ENCODE measurements at regions not wholly inside any gene's neighbourhood (a gene's known extent, or its start where the extent isn't known, plus 50 kb on each side); places are given as distances from the start of the nearest gene placed in this dataset.

DNA sequence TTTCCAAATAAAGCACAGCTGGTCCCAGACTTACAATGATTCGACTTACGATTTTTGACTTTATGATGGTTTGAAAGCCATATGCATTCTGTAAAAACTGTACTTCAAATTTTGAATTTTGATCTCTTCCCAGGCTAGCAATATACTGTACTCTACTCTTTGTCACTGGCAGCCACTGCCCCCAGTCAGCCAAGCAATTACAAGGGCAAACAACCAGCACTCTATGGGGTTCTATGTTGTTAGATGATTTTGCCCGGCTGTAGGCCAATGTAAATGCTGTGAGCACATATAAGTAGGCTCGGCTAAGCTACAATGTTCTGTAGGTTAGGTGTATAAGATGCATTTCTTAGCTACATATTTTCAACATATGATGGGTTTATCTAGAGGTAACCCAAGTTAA, 217.3 kb downstream of the RAB38 start:
- Mint-ChIP-seq H3K27ac (no peak overlapping the region), H3K9me3 (no peaks in the 10 kb centered on the region), H3K4me1 (ENCODE audit: low read depth) (no peaks in the 10 kb centered on the region), H3K4me3 (no peak overlapping the region), H3K27me3 (no peaks in the 10 kb centered on the region), H3K36me3 (ENCODE audit: low read depth) (no peaks in the 10 kb centered on the region)
- intact Hi-C loops (cut with micrococcal nuclease), result no loop called here

DNA sequence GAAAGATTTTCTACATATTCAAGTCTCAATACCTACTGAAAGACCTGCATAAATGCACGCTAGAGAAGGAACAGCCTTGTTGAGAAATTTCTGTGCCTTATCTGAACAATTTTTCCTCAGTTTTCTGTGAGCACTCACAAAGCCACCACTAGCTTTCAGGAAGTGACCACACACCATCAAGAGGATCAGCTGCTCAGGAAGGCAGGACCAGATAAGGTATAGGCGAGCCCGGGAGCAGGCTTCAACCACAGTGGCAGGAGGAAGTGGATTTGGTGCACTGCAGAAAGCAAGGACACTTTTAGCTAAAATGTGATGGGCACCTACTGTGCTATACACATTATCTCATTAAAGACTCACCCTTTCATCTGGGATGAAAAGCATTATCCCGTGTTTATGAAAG, 220.8 kb downstream of the RAB38 start:
- Mint-ChIP-seq H3K9me3 (peaks cover 14% of the 10 kb centered on the region), H3K27me3 (no peaks in the 10 kb centered on the region), H3K27ac (no peak overlapping the region), H3K36me3 (ENCODE audit: low read depth) (no peaks in the 10 kb centered on the region), H3K4me3 (no peak overlapping the region), H3K4me1 (ENCODE audit: low read depth) (no peaks in the 10 kb centered on the region)
- intact Hi-C loops (cut with micrococcal nuclease), result no loop called here

DNA sequence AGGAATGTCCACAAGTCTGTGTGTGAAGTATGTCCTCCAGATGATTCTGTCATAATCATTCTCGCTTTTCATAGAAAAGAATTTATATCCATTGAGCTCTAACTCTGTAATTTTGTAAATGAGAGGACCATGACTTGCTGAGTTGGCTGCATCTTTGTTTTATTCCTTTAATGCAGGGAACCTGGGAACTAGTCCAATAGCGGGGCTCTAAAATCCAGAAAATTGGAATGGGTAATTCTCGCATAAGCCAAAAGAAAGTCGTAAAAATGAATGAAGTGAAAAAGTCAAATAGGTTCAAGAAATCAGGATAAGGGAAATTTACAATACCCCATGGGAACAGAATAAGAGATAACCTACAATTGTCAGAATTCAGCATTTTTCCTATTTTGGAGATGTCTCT, 232.5 kb downstream of the RAB38 start:
- no peak overlapping the region for H3K4me3 Mint-ChIP-seq
- no peak overlapping the region for H3K27ac Mint-ChIP-seq
- H3K27me3 Mint-ChIP-seq, result no peaks in the 10 kb centered on the region
- peaks cover 9% of the 10 kb centered on the region for H3K9me3 Mint-ChIP-seq
- no peaks in the 10 kb centered on the region for H3K36me3 Mint-ChIP-seq (ENCODE audit: low read depth)
- intact Hi-C loops (cut with micrococcal nuclease), result no loop called here
- H3K4me1 Mint-ChIP-seq (ENCODE audit: low read depth), result no peaks in the 10 kb centered on the region

DNA sequence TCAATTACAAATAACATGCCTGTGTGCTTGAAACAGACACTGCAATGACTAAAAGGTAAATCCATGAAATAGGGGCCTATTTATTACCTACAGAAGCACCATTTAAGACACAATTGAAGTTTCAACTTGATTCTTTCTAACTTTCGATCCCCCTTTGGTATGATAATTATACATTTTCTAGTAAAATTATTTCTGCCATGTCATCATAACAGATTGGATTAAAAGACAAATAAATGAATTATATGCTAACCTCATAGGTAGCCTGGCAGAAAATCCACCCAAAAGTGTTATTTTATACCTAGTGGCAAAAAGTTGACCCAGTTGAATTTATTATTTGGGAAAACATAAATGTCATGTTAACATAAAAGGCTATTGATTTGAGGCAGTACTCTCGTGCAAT, 241.1 kb downstream of the RAB38 start:
- H3K4me1 Mint-ChIP-seq (ENCODE audit: low read depth), result no peaks in the 10 kb centered on the region
- H3K36me3 Mint-ChIP-seq (ENCODE audit: low read depth), result no peaks in the 10 kb centered on the region
- no peaks in the 10 kb centered on the region for H3K9me3 Mint-ChIP-seq
- no peak overlapping the region for H3K4me3 Mint-ChIP-seq
- intact Hi-C loops (cut with micrococcal nuclease), result no loop called here
- no peaks in the 10 kb centered on the region for H3K27me3 Mint-ChIP-seq
- H3K27ac Mint-ChIP-seq, result no peak overlapping the region

DNA sequence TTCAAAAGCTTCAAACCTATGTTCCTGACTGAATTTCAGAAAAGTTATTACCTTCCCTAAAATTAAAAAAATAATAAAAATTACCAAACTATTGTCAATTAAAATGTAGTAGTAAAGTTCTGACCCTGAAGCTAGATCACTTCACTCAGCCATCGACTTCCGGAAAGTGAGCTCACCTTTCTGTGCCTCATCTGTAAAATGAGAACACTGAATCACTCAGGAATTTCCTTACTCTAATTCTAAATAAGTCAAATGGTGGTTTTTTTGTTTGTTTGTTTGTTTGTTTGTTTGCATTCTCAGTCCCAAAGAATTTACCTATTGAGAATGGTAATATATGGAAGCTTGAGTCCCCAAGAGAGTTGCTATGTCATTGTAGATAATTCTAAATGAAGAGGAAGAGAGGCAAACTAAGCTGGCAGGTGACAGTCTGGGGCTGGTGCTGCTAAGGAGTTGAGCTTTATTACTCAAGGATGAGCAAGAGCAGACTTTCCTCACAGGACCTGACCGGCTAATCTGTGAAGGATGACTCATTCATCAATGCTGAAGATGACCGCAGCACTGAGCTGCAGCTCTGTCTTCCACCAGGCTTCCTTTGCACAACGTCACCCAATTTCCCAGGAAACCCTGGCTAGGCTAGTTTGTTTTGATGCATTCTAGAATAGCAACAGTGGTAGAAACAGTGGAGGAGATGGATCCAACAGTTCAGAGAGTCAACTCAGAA, 248.8 kb downstream of the RAB38 start:
- Mint-ChIP-seq H3K4me1 (ENCODE audit: low read depth) (no peaks in the 10 kb centered on the region), H3K27me3 (no peaks in the 10 kb centered on the region), H3K27ac (no peak overlapping the region), H3K36me3 (ENCODE audit: low read depth) (no peaks in the 10 kb centered on the region), H3K9me3 (no peaks in the 10 kb centered on the region), H3K4me3 (no peak overlapping the region)
- intact Hi-C loops (cut with micrococcal nuclease), result no loop called here

DNA sequence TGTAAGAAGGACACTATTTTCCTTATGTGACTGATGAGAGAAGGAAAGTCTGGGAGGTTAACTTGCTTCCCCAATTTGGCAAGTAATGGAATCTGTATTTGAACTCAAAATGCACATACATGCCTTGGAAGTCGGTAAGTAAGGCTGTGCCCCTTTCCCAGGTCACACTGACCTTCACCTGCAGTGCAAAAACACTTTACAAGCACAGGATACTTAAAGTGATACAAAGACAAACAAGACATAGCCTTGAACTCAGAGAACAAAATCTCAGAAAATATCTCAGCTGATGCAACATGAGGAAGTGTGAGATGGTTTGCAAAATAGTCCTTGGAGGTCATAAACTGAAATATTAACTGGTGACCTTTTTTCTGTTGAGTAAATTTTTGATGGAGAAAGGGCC, 251.1 kb downstream of the RAB38 start:
- H3K27me3 Mint-ChIP-seq, result no peaks in the 10 kb centered on the region
- H3K27ac Mint-ChIP-seq, result no peak overlapping the region
- no peaks in the 10 kb centered on the region for H3K9me3 Mint-ChIP-seq

DNA sequence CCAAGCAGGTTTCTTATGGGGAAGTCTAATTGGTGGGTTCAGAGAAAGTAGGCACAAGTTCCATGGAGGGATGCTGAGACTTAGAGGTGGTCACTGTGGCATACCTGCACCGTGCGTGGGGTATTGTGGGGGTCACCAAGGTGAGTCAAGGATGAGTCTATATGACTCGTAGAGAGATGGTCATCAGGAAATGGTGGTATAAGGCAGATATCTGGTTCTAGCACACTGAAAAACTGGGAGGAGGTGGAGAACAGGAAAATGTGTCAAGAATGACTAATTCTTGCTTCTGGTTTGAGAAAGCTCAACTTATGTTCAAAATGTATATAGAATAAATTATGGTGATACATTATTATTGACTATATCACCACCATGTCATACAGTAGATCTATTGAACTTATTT, 258.1 kb downstream of the RAB38 start:
- H3K36me3 Mint-ChIP-seq (ENCODE audit: low read depth), result no peaks in the 10 kb centered on the region
- no peaks in the 10 kb centered on the region for H3K4me1 Mint-ChIP-seq (ENCODE audit: low read depth)
- H3K27ac Mint-ChIP-seq, result no peak overlapping the region
- intact Hi-C loops (cut with micrococcal nuclease), result no loop called here
- H3K4me3 Mint-ChIP-seq, result no peak overlapping the region
- no peaks in the 10 kb centered on the region for H3K27me3 Mint-ChIP-seq
- peaks cover 15% of the 10 kb centered on the region for H3K9me3 Mint-ChIP-seq

More for the DNA sequence above, 251.1 kb downstream of the RAB38 start:
- H3K4me1 Mint-ChIP-seq (ENCODE audit: low read depth), result no peaks in the 10 kb centered on the region
- H3K36me3 Mint-ChIP-seq (ENCODE audit: low read depth), result no peaks in the 10 kb centered on the region
- intact Hi-C loops (cut with micrococcal nuclease), result no loop called here
- no peak overlapping the region for H3K4me3 Mint-ChIP-seq

DNA sequence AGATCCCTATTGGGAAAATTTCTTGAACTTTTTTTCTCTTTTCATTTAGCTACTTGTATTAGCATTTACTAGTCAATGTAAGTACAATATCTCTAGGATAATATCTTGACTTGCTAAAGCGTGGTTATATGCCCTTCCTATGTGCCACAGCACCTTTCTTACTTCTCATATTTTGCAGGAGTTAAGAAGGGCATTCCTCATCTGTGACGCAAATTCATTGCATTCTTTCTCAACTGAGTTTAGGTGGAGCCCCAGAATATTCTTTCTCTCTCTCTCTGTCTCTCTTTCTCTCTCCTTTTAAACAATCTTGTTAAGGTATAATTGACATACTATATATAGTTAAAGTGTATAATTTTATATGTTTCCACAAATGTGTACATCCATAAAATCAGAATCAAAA, 266.1 kb downstream of the RAB38 start:
- H3K36me3 Mint-ChIP-seq (ENCODE audit: low read depth), result no peaks in the 10 kb centered on the region

DNA sequence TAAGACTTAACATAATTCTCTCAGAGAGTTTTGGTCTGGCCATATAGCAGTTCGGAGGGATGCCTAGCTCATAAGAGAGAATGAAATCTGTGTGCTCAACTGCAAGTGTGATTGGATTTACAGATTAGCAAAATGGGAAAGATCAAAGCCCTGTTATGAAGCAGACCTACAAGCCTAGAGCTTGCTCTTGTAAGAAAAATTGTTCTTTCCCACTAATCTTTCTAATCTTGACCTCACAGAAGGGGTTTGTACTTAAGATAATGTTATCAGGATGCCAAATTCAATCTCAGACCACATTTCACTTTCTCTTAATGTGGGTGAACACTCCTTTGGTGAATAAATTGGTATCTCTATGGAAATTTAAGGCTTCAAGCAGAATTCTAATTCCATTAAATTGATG, 267.2 kb downstream of the RAB38 start:
- intact Hi-C loops (cut with micrococcal nuclease), result no loop called here
- H3K27me3 Mint-ChIP-seq, result no peaks in the 10 kb centered on the region
- H3K27ac Mint-ChIP-seq, result no peak overlapping the region
- H3K4me3 Mint-ChIP-seq, result no peak overlapping the region
- H3K36me3 Mint-ChIP-seq (ENCODE audit: low read depth), result no peaks in the 10 kb centered on the region
- no peaks in the 10 kb centered on the region for H3K9me3 Mint-ChIP-seq
- H3K4me1 Mint-ChIP-seq (ENCODE audit: low read depth), result no peaks in the 10 kb centered on the region

More for the DNA sequence above, 266.1 kb downstream of the RAB38 start:
- peaks cover 3% of the 10 kb centered on the region for H3K9me3 Mint-ChIP-seq
- intact Hi-C loops (cut with micrococcal nuclease), result no loop called here
- H3K4me3 Mint-ChIP-seq, result no peak overlapping the region
- no peak overlapping the region for H3K27ac Mint-ChIP-seq
- no peaks in the 10 kb centered on the region for H3K27me3 Mint-ChIP-seq
- no peaks in the 10 kb centered on the region for H3K4me1 Mint-ChIP-seq (ENCODE audit: low read depth)

DNA sequence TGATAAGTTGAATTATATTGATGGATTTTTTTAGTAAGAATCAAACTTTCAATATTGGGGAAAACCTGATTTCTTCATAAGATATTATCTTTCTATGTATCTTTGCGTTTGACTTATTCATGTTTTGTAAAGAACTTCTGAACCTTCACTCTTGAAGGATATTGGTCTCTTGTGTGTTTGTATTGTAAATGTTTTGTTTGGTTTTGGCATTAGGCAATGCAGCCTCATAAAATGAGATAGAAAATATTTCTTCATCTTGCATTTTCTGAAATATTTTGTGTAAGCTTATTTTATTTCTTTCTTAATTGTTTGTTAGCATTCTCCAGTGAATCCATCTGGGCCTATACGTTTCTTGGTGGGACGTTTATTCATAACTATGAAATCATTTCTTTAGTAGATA, 271.9 kb downstream of the RAB38 start:
- Mint-ChIP-seq H3K9me3 (no peaks in the 10 kb centered on the region), H3K36me3 (ENCODE audit: low read depth) (no peaks in the 10 kb centered on the region), H3K4me3 (no peak overlapping the region), H3K27ac (no peak overlapping the region), H3K27me3 (no peaks in the 10 kb centered on the region), H3K4me1 (ENCODE audit: low read depth) (no peaks in the 10 kb centered on the region)
- intact Hi-C loops (cut with micrococcal nuclease), result no loop called here

DNA sequence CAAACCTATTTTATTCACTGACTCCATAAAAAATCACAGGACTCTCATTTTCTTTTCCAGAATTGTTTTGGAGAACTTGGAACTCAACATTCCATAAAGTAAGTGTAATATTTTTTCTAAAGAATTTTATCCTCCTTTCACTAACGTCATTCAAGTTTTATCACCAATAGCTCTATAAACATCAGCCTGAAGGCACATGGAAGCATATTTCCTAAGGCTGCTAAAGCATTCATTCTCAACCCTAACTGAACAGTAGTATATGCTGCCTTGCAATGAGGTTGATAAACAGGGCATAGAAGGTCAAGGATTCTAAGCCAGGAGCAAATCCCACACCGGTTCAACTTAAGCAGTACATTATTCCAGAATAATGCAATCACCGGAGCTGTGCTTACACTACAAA, 273.9 kb downstream of the RAB38 start:
- Mint-ChIP-seq H3K27me3 (no peaks in the 10 kb centered on the region), H3K9me3 (no peaks in the 10 kb centered on the region), H3K27ac (no peak overlapping the region), H3K36me3 (ENCODE audit: low read depth) (no peaks in the 10 kb centered on the region), H3K4me1 (ENCODE audit: low read depth) (no peaks in the 10 kb centered on the region), H3K4me3 (no peak overlapping the region)
- intact Hi-C loops (cut with micrococcal nuclease), result no loop called here

DNA sequence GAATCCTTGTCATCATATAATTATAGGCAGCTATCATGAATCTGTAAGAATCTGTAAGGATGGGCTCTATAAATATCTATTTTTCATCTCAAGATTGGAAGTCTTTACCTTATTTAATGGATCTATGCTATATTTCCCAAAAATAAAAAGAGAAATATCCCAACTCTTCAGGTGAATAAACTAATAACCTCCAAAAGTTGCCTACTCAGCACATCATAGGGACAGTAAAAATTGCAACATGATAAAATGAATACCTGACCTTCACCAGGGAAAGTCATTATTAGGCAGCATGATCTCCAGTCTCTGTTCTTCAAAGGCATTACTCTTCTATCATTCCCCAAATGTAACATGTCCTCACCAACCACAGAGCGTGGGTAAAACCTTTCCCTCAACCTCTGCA, 277.3 kb downstream of the RAB38 start:
- Mint-ChIP-seq H3K27me3 (no peaks in the 10 kb centered on the region), H3K27ac (no peak overlapping the region), H3K4me3 (no peak overlapping the region), H3K9me3 (no peaks in the 10 kb centered on the region), H3K4me1 (ENCODE audit: low read depth) (no peaks in the 10 kb centered on the region), H3K36me3 (ENCODE audit: low read depth) (no peaks in the 10 kb centered on the region)
- intact Hi-C loops (cut with micrococcal nuclease), result no loop called here

DNA sequence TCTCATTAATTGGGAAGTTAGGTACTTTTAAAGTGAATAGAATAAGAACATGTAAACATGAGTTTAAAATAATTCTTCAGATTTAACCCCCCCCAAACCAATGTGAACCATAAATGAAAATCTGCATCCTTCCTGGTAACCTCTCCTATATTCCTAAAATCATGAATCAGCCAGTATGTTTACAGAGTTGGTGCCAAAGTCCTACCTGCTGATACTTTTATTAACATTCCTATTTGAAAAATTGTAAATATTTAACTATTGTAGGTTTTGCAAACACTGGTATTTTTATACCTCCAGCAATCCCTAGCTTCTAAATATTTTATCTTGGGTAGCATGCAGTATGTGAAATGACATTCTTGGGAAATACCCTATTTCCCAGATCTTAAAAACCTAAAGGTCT, 278.2 kb downstream of the RAB38 start:
- Mint-ChIP-seq H3K4me1 (ENCODE audit: low read depth) (no peaks in the 10 kb centered on the region), H3K4me3 (no peak overlapping the region), H3K27me3 (no peaks in the 10 kb centered on the region), H3K27ac (no peak overlapping the region), H3K9me3 (no peaks in the 10 kb centered on the region), H3K36me3 (ENCODE audit: low read depth) (no peaks in the 10 kb centered on the region)
- intact Hi-C loops (cut with micrococcal nuclease), result no loop called here

DNA sequence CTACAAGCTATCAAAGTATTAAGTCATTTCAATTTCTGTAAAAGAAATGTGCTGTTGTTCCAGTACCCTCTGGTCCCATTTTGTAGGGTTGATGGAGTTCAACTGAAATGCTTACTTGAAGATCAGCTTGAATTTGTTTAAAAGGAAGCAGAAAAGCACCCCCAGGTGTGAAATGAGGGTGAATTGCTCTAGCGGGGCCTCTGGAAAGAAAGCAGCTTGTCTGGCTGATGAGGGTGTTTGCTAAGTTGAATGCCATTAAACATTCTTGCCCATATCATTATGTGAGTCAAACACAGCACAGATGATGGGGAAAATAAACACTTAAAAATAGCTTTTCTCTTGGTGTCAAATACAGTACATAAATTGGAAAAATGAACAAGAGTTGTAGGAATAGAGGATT, 280.3 kb downstream of the RAB38 start:
- Mint-ChIP-seq H3K4me3 (no peak overlapping the region), H3K4me1 (ENCODE audit: low read depth) (no peaks in the 10 kb centered on the region), H3K9me3 (no peaks in the 10 kb centered on the region), H3K27ac (no peak overlapping the region), H3K27me3 (no peaks in the 10 kb centered on the region), H3K36me3 (ENCODE audit: low read depth) (no peaks in the 10 kb centered on the region)
- intact Hi-C loops (cut with micrococcal nuclease), result no loop called here

DNA sequence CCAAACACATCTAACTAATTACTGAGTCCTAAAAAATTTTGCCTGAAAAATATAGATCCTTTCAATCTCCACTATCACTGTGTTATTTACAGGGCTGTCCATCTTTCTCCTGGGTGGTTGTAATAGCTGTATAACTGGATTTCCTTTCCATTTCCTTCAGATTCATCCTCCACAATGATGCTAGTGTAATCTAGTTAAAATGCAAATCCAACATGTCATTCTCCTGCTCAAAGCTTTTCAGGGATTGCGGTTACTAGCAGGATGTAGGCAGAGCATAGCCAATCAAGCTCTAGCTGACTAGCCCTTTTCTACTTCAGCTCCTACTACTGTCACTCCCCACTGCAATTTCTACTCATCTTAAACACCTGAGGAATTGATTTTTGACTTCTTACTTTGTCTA, 283.0 kb downstream of the RAB38 start:
- no peaks in the 10 kb centered on the region for H3K36me3 Mint-ChIP-seq (ENCODE audit: low read depth)
- H3K27ac Mint-ChIP-seq, result no peak overlapping the region
- H3K4me3 Mint-ChIP-seq, result no peak overlapping the region
- no peaks in the 10 kb centered on the region for H3K4me1 Mint-ChIP-seq (ENCODE audit: low read depth)
- no peaks in the 10 kb centered on the region for H3K9me3 Mint-ChIP-seq
- H3K27me3 Mint-ChIP-seq, result no peaks in the 10 kb centered on the region
- intact Hi-C loops (cut with micrococcal nuclease), result no loop called here
